HG02610 (cell line): ENCODE measurements at regions not wholly inside any gene's neighbourhood (a gene's known extent, or its start where the extent isn't known, plus 50 kb on each side); places are given as distances from the start of the nearest gene placed in this dataset.
"Not testable (repeated sequence)": the region's sequence is repeated elsewhere in the genome, so short reads cannot be mapped to it uniquely, and the experiment has no call there.

Experiments used
- ATAC-seq: cut with Tn5 transposase; IDR thresholded peaks from one replicate; pipeline ENCODE4 v1.9.1; 2021; ENCODE audit warnings: mild to moderate bottlenecking, moderate library complexity; ENCODE audit not compliant: unreplicated experiment

DNA sequence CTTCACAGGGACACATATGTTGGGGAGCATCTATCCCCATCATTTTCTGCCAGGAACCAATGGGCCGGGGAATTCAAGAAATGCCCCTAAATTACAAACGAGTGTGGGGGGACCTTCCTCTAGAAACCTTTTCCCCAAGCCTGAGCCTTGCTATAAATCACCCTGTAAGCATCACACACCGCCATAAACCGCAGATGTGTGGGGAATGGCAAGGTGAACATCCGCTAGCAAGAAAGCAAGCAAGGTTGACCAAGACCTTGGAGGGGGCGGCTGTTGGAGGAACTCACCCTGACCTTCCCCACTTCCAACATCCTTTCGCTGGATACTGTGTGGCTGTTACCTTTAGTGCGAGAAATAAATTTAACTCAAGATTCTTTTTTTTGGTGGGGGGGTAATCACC is 693.3 kb upstream of the TBX3 start:
- ATAC-seq: no peak

DNA sequence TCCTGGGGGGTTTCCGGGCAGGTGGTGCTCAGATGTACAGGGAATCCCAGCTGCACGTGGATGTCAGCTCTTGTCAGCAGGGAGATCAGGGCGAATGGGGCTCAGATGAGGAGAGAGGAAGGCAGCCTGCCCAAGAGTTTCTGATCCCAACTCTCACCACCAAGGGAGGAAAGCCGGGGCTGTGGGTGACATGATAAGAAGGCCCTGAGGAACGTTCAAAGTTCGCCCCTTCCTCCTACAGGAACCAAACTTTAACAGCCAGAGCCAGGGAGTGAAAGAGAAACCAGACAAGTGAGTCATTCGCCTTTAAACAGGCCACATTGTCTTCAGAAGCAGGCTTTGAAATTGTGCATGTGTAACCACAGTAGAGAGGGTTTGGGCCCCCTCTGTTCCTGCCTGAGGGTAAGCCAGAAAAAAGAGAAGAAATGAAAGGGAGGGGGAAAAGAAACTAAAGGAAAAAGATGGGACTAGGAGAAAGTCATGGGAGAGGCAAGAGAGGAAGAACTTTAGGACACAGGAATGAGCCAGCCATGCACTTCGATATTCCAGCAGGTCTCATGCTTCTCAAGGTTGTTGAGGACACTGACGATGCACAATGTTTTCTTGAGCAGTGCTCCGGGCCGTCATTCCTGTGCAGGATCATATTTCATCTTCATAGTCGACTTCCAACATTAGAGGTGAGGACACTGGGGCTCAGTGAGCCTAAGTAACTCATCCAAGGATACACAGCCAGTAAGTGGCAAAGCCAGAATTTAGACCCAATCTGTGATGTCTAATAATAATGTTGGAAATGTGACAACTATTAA is 691.4 kb upstream of the TBX3 start:
- peak; percentile 96 for ATAC-seq

DNA sequence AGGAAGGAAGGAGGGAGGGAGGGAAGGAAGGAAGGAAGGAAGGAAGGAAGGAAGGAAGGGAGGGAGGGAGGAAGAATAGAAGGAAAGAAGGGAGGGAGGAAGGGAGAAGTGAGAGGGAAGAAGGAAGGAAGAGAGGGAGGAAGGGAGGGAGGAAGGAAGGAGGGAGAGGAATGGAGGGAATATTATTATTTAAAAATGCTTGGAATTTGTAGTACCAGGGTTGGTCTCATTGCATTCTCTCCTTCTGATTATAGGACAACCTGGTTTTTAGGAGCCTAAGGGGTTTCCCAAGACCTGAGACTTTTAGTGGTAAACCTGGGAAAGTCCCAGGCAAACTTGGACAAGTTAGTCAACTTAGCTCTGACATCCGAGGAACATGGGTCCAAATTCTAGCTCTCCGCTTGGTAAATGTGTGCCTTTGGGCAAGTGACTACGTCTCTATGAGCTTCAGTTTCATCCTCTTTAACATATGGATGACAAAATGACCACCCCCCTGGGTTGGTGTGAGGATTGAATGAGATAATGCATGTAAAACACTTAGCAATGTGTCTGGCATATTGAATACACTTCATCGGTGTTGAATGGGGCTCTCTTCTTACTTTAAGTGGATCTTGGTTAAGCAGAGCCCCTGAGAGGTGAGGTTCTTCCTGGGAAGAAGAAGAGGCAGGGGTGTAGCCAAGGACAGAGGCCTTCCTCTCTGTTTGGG is 690.7 kb upstream of the TBX3 start:
- ATAC-seq: peak; percentile 38

DNA sequence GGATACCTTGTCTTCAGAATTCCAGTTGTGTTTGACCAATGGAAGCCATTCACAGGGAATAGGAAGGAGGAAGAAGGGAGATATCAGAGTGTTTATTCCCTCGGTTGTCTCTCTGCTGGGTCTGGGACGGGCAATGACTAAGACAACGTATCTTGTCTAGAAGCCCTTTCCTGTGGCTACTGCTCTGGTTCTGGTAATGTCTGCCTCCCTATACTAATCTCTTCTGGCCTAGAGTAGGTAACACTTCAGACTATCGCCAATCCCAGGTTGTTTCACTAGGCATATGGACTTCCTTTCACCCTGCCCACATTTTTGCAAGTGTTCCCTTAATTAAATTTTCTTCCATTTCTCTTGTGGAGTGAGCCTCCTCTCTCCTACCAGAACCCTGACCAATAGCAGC is 687.7 kb upstream of the TBX3 start:
- no peak for ATAC-seq

DNA sequence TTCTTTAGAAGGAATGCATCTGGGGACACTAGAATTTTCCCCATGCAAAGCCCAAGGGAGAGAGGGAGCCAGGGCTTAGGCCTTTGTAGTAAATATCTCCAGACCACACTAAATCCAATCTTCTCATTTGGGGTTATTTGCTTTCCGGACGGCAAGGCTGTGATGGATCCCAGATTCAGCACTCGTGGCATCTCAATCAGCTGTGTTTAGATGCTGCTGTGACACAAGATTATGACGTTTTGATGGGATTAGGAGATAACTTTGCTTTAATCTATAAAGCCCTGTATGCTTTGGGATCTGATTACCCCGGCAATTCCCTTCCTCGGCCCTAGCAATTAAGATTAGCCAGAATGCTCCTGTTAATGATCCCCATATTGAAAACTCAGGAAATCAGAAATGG is 686.7 kb upstream of the TBX3 start:
- ATAC-seq: no peak

DNA sequence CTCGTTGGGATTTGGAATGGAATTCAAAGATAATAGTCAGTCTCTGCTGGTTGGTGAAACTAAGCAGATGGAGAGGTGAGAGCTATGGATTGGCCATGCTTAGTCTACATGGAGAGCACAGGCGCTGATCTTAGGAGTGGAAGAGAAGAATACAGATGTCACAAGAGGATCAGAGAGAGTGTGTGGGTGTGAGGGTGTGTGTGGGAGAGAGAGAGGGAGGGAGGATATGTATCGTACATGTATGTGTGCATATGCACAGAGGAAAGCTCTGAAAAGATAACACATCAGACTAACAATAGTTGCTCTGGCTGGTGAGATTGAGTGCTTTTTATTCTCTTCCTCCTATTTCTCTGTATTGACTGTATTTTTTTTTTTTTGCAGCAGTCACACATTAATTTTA is 686.2 kb upstream of the TBX3 start:
- no peak for ATAC-seq

DNA sequence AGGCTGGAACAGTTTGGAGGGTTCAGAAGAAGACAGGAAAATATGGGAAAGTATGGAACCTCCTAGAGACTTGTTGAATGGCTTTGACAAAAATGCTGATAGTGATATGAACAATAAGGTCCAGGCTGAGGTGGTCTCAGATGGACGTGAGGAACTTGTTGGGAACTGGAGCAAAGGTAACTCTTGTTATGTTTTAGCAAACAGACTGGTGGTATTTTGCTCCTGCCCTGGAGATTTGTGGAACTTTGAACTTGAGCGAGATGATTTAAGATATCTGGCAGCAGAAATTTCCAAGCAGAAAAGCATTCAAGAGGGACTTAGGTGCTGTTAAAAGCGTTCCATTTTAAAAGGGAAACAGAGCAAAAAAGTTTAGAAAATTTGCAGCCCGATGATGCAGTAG is 682.3 kb upstream of the TBX3 start:
- not testable (repeated sequence) for ATAC-seq

DNA sequence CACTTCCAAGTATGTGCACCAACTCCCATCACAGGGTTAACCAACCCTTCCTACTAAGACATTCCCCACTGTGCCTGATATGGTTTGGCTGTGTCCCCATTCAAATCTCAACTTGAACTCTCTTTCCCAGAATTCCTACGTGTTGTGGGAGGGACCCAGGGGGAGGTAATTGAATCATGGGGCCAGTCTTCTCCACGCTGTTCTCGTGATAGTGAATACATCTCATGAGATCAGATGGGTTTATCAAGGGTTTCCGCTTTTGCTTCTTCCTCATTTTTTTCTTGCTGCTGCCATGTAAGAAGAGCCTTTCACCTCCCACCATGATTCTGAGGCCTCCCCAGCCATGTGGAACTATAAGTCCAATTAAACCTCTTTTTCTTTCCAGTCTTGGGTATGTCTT is 681.8 kb upstream of the TBX3 start:
- ATAC-seq: not testable (repeated sequence)

DNA sequence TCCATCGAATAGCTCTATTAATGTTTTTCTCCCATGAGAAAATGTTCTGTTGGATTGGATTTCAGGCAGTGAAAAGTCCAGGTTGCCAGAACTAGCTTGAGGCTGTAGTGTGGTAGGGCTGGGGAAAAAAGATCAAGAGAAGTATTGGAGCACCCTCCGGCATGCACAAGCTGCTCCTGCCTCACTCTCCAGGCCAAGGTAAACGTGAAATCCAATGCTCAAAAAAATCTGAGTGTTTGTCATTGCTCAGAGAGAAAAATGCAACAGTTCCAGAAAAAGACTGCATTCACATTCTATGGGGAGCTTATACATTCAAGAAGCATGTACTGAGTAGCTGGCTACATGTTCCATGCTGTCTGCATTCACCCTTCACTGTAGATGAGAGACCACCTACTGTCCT is 680.9 kb upstream of the TBX3 start:
- no peak for ATAC-seq

DNA sequence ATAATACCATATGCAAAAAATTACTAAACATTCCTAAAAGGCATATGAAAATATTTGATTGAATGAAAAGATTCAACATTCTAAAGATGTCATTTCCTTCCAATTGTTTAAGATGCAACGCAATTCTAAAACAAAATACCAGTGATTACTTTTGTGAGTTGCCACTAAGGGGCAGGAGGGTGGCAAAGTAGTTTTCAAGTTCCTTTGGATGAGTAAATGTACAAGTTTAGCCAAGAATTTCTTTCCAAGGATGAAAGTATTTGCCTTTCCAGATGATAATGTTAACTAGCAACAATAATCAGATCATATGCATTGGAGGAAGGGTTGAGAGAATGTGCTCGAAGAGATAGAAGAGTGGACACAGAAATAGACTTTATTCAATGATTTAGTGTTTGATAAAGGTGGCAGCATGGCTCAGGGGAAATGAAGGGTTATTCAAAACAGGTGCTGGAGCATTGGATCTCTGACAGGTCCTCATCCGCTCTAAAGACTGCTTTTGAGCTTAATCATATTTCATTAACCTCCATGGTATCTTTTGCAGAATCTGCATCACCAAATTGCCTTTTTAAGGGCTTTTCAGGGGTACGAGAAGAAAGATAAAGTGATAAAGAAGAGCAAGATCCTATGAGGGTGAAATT is 678.5 kb upstream of the TBX3 start:
- no peak for ATAC-seq

DNA sequence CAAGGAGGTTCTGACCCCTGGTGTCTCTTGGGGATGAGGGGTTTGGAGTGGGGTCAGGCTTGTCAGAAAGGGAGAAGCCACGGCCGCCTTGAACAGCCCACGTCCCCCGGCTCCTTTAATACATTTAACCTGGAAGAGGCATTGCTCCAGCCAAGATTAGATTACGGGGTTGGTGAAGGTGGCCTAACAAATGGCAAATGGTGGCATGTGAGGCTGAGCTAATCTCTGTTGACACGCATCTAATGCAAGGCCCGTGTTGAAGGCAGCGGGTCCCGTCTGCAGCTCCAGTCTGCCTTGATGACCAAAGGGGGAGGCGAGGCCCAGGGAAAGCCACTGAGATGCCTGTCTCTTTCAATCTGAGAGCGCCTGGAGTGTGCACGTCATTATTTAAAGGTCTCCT is 673.7 kb upstream of the TBX3 start:
- ATAC-seq: no peak

DNA sequence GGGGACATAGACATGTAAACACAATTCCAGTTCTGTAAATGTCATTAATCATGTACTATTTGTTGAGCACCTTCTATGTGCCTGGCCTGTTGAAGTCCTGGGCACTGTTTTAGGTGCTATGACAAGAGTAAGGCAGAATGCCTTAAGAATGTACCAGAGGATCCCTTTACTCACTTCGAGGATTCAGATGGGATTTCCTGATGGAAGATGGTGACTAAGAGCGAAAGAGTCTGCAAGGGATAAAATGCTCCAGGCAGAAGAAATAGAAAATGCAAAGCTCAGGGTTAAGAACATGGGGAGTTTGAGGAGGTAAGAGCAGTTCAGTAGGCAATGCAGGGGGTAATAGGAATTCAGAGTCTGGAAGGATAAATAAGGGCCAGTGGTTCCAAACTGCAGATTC is 671.3 kb upstream of the TBX3 start:
- no peak for ATAC-seq

DNA sequence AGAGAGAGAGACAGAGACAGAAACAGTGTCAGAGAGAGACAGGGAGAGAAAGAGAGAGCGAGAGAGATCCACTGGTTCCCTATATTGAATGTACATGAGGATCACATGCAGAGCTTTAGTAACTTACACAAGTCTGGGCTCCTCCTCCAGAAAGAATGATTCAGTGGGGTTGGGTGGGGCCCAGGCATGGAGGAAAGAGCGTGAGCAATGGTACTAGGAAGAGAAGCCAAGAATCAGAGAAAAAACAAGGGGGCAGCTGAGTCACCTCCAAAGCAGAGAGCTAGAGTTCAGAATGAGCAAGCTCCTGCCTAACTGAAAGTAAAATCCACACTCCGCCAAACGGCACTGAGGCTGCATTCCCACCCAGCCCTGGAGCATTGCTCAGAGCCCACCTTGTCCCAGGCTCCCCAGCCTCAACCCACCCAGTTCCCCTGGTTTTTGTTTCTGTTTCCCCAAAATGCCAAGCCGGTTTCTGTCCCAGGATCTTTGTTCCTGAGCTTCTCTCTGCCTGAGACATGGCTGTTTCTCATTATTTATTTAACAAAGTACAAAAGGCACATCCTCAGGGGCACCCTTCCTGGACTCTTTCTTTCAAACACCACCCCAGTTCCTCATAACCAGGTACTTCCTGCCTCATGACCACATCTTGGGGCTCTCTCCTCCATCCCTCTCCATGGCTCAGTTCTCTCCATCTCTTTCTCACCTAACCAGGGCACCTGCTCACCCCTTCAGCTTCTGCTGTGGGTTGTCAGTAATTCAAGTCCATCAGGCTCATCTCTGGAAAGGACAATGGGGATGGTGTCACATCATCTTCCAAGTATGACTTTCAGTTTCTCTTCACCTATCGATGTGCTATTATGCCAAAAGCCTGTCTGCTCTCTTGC is 670.3 kb upstream of the TBX3 start:
- ATAC-seq: peak; percentile 65

DNA sequence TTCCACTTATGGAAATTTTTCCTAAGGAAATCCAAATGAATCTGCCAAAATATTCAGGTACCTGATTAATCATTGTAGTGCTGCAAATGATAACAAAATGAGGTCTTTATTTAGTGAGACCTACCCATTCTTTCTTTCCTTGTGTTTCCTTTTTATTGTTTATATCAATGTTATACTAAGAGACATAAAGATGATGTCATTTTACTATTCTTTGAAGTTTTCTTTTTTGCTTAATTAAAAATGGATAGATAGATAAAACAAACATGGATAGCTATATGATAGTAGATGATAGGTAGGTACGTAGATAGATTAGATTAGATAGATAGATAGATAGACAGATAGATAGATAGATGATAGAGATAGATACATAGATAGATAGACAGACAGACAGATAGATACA is 669.5 kb upstream of the TBX3 start:
- ATAC-seq: no peak

DNA sequence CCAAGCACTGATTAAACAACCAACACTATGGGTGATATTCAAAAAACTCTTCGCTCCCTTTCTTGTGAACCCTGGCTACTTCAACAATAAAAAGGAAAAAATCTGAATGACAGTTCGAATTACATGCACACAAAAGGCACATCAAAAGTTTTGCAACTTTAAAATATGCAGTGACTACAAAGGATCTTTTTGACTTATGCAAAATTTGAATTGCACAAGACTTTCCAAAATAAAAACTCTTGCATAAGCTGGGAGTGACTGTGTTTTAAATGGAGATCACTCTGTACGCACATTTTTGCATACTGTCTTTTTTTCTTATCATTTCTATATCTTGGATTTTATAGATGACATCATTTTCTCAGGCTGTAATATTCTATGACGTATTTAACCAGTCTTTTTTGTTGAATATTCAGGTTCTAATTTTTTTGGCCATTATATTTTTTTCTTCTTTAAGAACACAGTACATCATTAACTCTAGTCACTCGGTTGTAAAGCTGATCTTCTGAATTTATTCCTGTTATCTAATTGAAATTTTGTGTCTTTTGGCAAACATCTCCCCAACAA is 667.6 kb upstream of the TBX3 start:
- no peak for ATAC-seq

DNA sequence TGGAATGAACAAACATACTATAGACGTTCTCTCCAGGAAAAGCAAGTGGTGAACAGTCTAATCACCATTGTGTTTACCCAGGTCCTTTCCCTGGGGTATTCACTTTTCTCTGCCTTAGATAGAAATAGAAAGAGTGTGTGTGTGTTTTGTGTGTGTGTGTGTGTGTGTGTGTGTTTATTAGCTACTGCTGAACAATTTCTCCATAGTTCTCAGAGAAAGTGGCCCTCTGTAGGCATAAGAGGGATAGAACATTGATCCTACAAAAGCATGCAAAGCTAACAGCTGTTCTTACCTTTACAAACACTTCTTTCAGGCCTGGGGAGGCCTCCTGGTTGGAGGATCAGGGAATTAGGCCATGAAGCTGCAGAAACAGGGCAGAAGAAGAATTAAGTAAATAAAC is 665.7 kb upstream of the TBX3 start:
- no peak for ATAC-seq

DNA sequence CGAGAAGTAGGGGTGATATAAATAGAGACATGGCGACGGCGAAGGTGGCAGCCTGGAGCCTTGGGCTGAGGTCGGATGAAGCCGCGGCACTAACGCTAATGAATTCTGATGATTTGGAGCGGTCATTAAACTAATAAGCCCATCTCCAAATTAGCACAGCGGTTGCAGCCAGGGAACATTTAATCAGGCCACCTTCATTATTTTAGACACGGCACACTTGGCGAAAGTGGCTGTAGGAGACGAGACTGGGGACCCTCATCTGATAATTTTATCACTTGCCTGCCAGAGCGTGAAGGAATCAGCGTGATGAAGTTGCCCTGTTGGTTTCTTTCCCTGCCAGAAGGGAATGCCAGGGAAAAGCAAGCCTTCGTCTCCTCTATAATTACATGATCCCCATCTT is 664.3 kb upstream of the TBX3 start:
- no peak for ATAC-seq

DNA sequence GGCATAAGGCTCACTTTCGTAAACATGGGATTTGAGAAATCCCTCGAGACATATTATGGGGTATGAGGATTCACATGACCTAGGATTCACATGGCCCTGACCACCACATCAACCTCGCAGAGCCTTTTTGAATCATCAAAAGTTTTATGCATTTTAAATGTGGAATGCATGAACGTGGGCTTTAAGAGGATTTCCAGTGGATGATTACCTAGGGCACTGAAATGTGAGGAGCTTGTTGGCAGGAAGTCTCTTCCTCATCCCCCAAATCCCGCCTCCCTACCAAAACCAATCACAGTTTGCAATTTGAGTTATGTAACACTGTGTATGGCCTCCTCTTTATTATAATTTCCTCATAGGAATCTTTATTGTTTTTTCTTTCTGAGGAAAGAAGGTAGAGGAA is 659.6 kb upstream of the TBX3 start:
- no peak for ATAC-seq

DNA sequence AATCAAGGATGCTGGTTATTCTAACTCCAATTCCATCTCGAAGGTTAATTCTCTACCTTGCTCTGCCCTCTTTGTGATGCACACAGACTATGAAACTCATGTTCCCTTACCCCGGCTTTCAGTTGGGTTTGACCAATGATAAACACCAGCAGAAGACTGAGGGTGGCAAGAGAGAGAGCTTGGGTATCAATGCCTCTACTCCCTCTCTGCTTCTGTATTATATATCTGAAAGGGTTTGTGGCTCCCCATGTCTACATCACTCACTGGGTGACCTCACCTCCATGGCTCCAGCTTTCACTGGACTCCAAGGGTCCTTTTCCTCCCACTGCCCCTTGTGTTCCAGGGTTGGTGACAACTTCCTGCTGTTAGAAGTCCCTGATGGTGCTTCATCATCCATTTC is 659.0 kb upstream of the TBX3 start:
- no peak for ATAC-seq

DNA sequence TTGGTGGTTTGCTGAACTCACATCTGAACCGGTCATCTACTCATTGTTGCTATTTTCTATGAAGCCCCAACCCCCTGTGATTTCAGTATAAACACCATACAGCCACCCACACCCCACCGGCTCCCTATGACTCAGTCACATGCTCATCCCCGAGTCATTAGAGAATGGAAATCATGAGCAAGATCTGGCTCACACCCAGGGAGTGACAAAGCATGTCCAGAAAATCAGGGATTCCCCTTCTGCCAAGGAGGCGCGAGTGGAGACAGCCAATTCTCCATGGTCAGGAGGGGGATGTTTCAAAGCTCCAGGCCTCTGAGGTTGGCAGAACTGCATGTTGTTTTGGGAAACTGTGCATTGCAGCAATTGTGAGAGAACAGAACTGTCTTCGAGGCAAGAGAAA is 657.5 kb upstream of the TBX3 start:
- ATAC-seq: peak; percentile 49
